A549 (cell line): ENCODE measurements at regions not wholly inside any gene's neighbourhood (a gene's known extent, or its start where the extent isn't known, plus 50 kb on each side); places are given as distances from the start of the nearest gene placed in this dataset.

Source experiments
- ATAC-seq, 2 experiments: fragments of 200-7000 bp in 1 of 2; fragments of >200 bp in 1 of 2; cut with Nextera tagmentation in 1 of 2; cut with Tn5 transposase in 1 of 2; 3 replicates each; pipeline versions ENCODE4 v1.8.0 to v1.9.1; 2018 to 2020; ENCODE audit warnings: mild to moderate bottlenecking in 1 of 2, moderate library complexity in 1 of 2
- CTCF ChIA-PET: fragments of 300-600 bp; sonication (Branson Sonifier 250); formaldehyde crosslinking; extraction: SDS; loops from one replicate; lab custom pipeline; 2021; ENCODE audit warnings: antibody characterized with exemption, inconsistent platforms; lab: Yijun Ruan, JAX
- POLR2A ChIA-PET: fragments of 350-600 bp; formaldehyde crosslinking; extraction: SDS; loops from one replicate; lab custom pipeline; 2021; ENCODE audit warnings: antibody characterized with exemption, inconsistent platforms; lab: Yijun Ruan, JAX
- DNase-seq, 2 experiments: peaks; one replicate each; pipeline versions ENCODE4 v3.0.0 to v3.0.0-alpha.2; 2011 to 2016; ENCODE audit warnings: low read depth in 1 of 2, low spot score in 1 of 2
- FAIRE-seq: peaks from 2 replicates; lab custom pipeline; 2011; peaks lifted over from hg19 to GRCh38; lab: Jason Lieb, UNC
- H3K27ac ChIP-seq, 2 experiments: fragments of >200 bp; sonication (Bioruptor Twin); formaldehyde crosslinking; 3 replicates each; pipeline ENCODE4 v1.5.1; 2016 to 2017
- H3K4me1 ChIP-seq: fragments of >200 bp; sonication (Bioruptor Twin); formaldehyde crosslinking; 3 replicates; pipeline ENCODE4 v1.6.1; 2016
- H3K4me2 ChIP-seq: fragments of >200 bp; sonication (Bioruptor Twin); formaldehyde crosslinking; 3 replicates; pipeline ENCODE4 v1.6.1; 2016
- H3K4me3 ChIP-seq: fragments of >200 bp; sonication (Bioruptor Twin); formaldehyde crosslinking; 3 replicates; pipeline ENCODE4 v1.5.1; 2016
- H3K9me3 ChIP-seq: fragments of >200 bp; sonication (Bioruptor Twin); formaldehyde crosslinking; 3 replicates; pipeline ENCODE4 v1.6.1; 2016
- ATOH8 ChIP-seq: fragments of 250-450 bp; sonication (Bioruptor Pico); IDR thresholded peaks from 2 replicates; pipeline ENCODE4 v1.5.0; 2020; ENCODE audit warnings: low read depth, mild to moderate bottlenecking, moderate library complexity
- BCL3 ChIP-seq: fragments of >200 bp; sonication (Bioruptor Twin); formaldehyde crosslinking; IDR thresholded peaks from 3 replicates; pipeline ENCODE4 v1.6.1; 2016
- CBX2 ChIP-seq: fragments of 200-600 bp; sonication (generic); IDR thresholded peaks from 2 replicates; pipeline ENCODE4 v1.6.1; 2016; ENCODE audit warnings: low read depth, mild to moderate bottlenecking, borderline replicate concordance
- CEBPB ChIP-seq, 2 experiments: fragments of >200 bp in 1 of 2; sonication (Bioruptor Twin) in 1 of 2; formaldehyde crosslinking in 1 of 2; IDR thresholded peaks; 2 replicates each; pipeline ENCODE4 v1.6.1; 2012 to 2016
- EHMT2 ChIP-seq: fragments of 200-600 bp; sonication (generic); IDR thresholded peaks from 2 replicates; pipeline ENCODE4 v1.6.1; 2016; ENCODE audit warnings: antibody characterized with exemption, low read depth, mild to moderate bottlenecking, moderate library complexity
- HMGXB4 ChIP-seq: fragments of 250-450 bp; sonication (Bioruptor Pico); IDR thresholded peaks from 2 replicates; pipeline ENCODE4 v1.5.0; 2021; ENCODE audit warnings: mild to moderate bottlenecking, moderate library complexity, borderline replicate concordance
- HOXA7 ChIP-seq: fragments of 250-450 bp; sonication (Bioruptor Pico); IDR thresholded peaks from 2 replicates; pipeline ENCODE4 v1.5.0; 2020; ENCODE audit warnings: mild to moderate bottlenecking, moderate library complexity
- HOXB13 ChIP-seq: fragments of 250-450 bp; sonication (Bioruptor Pico); IDR thresholded peaks from 2 replicates; pipeline ENCODE4 v1.5.0; 2020; ENCODE audit warnings: low read depth, mild to moderate bottlenecking, moderate library complexity
- JUN ChIP-seq, 2 experiments: fragments of >200 bp; sonication (Bioruptor Twin); formaldehyde crosslinking; IDR thresholded peaks; 2 replicates in 1 of 2; 3 replicates in 1 of 2; pipeline ENCODE4 v1.6.1; 2016 to 2017
- JUNB ChIP-seq: fragments of >200 bp; sonication (Bioruptor Twin); formaldehyde crosslinking; IDR thresholded peaks from 2 replicates; pipeline ENCODE4 v1.6.1; 2016
- MAFK ChIP-seq: fragments of 450-650 bp; IDR thresholded peaks from 2 replicates; pipeline ENCODE4 v1.6.1; 2014; ENCODE audit not compliant: partially characterized antibody
- MAX ChIP-seq: IDR thresholded peaks from 2 replicates; pipeline ENCODE4 v1.6.1; 2012
- NPAS2 ChIP-seq: fragments of 250-450 bp; sonication (Bioruptor Pico); IDR thresholded peaks from 2 replicates; pipeline ENCODE4 v1.8.0; 2022; ENCODE audit warnings: mild to moderate bottlenecking, moderate library complexity, borderline replicate concordance
- NR3C1 ChIP-seq: fragments of >200 bp; sonication (Bioruptor Twin); formaldehyde crosslinking; IDR thresholded peaks from 3 replicates; pipeline ENCODE4 v1.6.1; 2017
- RAD21 ChIP-seq, 2 experiments: fragments of >200 bp in 1 of 2; sonication (Bioruptor Twin) in 1 of 2; formaldehyde crosslinking in 1 of 2; IDR thresholded peaks in 1 of 2; conservative IDR thresholded peaks in 1 of 2; 2 replicates in 1 of 2; 3 replicates in 1 of 2; pipeline ENCODE4 v1.6.1; 2012 to 2018; ENCODE audit warnings: inconsistent platforms in 1 of 2
- TFCP2L1 ChIP-seq: fragments of 250-450 bp; sonication (Bioruptor Pico); IDR thresholded peaks from 2 replicates; pipeline ENCODE4 v1.5.0; 2021; ENCODE audit warnings: mild to moderate bottlenecking
- ZFP36 ChIP-seq: fragments of 450-650 bp; IDR thresholded peaks from 2 replicates; pipeline ENCODE4 v1.6.1; 2014; ENCODE audit warnings: borderline replicate concordance; ENCODE audit not compliant: partially characterized antibody
- ZNF302 ChIP-seq: fragments of 250-450 bp; sonication (Bioruptor Pico); IDR thresholded peaks from 2 replicates; pipeline ENCODE4 v1.9.0; 2021; ENCODE audit warnings: inconsistent platforms, mild to moderate bottlenecking, moderate library complexity
- WGBS: methylation state at CpG from one replicate; pipeline ENCODE4 v1.1.6; 2017; ENCODE audit errors: missing lambda C conversion rate; 5-methylcytosine and 5-hydroxymethylcytosine counted together
- TF ChIP-seq, protein P1 (sequence below): fragments of 150-350 bp; IDR thresholded peaks from 2 replicates; pipeline ENCODE4 v1.6.1; 2014; ENCODE audit warnings: low read depth, mild to moderate bottlenecking, low read length

GRCh38 chr1:208332774-208333126 lies 88.6 kb upstream of the PLXNA2 start:
- no peaks in the 10 kb centered on the region for H3K4me1 ChIP-seq
- CTCF ChIA-PET: interaction anchor here (1.0 to 1.1 kb wide), 2 partner anchors 8 to 25 kb away, joined by 3 to 5 read pairs; no protein-coding TSS in a partner anchor
- no peak for DNase-seq
- H3K4me2 ChIP-seq: no peak overlapping the region
- FAIRE-seq: no peak
- POLR2A ChIA-PET: no interaction called here
- no peak overlapping the region for H3K27ac ChIP-seq
- H3K4me3 ChIP-seq: no peak overlapping the region
- no peak for ATAC-seq
- H3K9me3 ChIP-seq: no peaks in the 10 kb centered on the region
- WGBS: 5% methylated on average over 1 of the region's 1 CpG
- no peak for TF ChIP-seq NR3C1
- TF ChIP-seq HOXB13 (CRISPR knock-in tag): no peak
- no peak for TF ChIP-seq HMGXB4 (CRISPR knock-in tag)
- TF ChIP-seq HOXA7: no peak
- no peak for TF ChIP-seq TFCP2L1 (CRISPR knock-in tag)
- TF ChIP-seq ATOH8 (CRISPR knock-in tag): no peak
- no peak for TF ChIP-seq NPAS2 (CRISPR knock-in tag)
- TF ChIP-seq ZNF302: no peak

- FAIRE-seq (no peak), DNase-seq (no peak), ATAC-seq (no peak)
- no peak overlapping the region for H3K4me3 ChIP-seq
- TF ChIP-seq JUNB (no peak), HMGXB4 (CRISPR knock-in tag) (no peak), MAX (no peak), ZFP36 (no peak), BCL3 (no peak), JUN (IDR thresholded peaks at IDR 0.05) (no peak), NR3C1 (no peak), EHMT2 (no peak), CBX2 (no peak), RAD21 (conservative IDR thresholded peaks at IDR 0.05 in 1 of 2, IDR thresholded peaks at IDR 0.05 in 1 of 2) (no peak), CEBPB (IDR thresholded peaks at IDR 0.05) (no peak), MAFK (no peak), TFCP2L1 (CRISPR knock-in tag) (no peak)
- TF ChIP-seq, protein P1, sequence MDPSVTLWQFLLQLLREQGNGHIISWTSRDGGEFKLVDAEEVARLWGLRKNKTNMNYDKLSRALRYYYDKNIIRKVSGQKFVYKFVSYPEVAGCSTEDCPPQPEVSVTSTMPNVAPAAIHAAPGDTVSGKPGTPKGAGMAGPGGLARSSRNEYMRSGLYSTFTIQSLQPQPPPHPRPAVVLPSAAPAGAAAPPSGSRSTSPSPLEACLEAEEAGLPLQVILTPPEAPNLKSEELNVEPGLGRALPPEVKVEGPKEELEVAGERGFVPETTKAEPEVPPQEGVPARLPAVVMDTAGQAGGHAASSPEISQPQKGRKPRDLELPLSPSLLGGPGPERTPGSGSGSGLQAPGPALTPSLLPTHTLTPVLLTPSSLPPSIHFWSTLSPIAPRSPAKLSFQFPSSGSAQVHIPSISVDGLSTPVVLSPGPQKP: no peak
- no peaks in the 10 kb centered on the region for H3K9me3 ChIP-seq
- WGBS: 9% methylated on average over 2 of the region's 2 CpGs
- no peak overlapping the region for H3K4me2 ChIP-seq
- H3K27ac ChIP-seq: no peak overlapping the region
- ChIA-PET POLR2A (no interaction called here), CTCF (no interaction called here)
- no peaks in the 10 kb centered on the region for H3K4me1 ChIP-seq
Measured at GRCh38 chr1:208333676-208334075, 89.5 kb upstream of the PLXNA2 start.
